Upper lobe of left lung (tissue), 6 donors: ENCODE measurements at regions not wholly inside any gene's neighbourhood (a gene's known extent, or its start where the extent isn't known, plus 50 kb on each side); places are given as distances from the start of the nearest gene placed in this dataset.
"Not testable (repeated sequence)": the region's sequence is repeated elsewhere in the genome, so short reads cannot be mapped to it uniquely, and the experiment has no call there.

Experiments
- ATAC-seq, 2 donors: fragments of 200-7000 bp; cut with Tn5 transposase; one replicate each; pipeline ENCODE4 v1.9.1; 2022; ENCODE audit warnings: mild to moderate bottlenecking in 2 of 2, moderate library complexity in 2 of 2; ENCODE audit not compliant: low FRiP score in 2 of 2
- DNase-seq, 2 donors: peaks; one replicate each; pipeline ENCODE4 v3.0.0-alpha.2; 2019 to 2020
- H3K27ac ChIP-seq, 4 donors: fragments of 200-600 bp; sonication (generic); one replicate each; pipeline ENCODE4 v1.5.1; 2016 to 2019
- H3K27me3 ChIP-seq, 4 donors: fragments of 200-600 bp; sonication (generic); one replicate each; pipeline ENCODE4 v1.5.1; 2017 to 2019
- H3K36me3 ChIP-seq, 4 donors: fragments of 200-600 bp; sonication (generic); one replicate each; pipeline ENCODE4 v1.5.1; 2016 to 2019
- H3K4me1 ChIP-seq, 4 donors: fragments of 200-600 bp; sonication (generic); one replicate each; pipeline ENCODE4 v1.5.1; 2018 to 2019
- H3K4me3 ChIP-seq, 4 donors: fragments of 200-600 bp; sonication (generic); one replicate each; pipeline ENCODE4 v1.5.1; 2017 to 2019; ENCODE audit warnings: mild to moderate bottlenecking in 2 of 4, moderate library complexity in 1 of 4
- H3K9me3 ChIP-seq, 4 donors: fragments of 200-600 bp; sonication (generic); one replicate each; pipeline ENCODE4 v1.5.1; 2018 to 2019
- EP300 ChIP-seq, 4 donors: sonication (generic); formaldehyde crosslinking; IDR thresholded peaks; one replicate each; pipeline ENCODE4 v1.5.1; 2017; ENCODE audit warnings: antibody characterized with exemption in 4 of 4, control low read depth in 2 of 4
- POLR2A ChIP-seq, 4 donors: fragments of 450-650 bp; IDR thresholded peaks; one replicate each; pipeline ENCODE4 v1.5.1; 2016 to 2017; ENCODE audit warnings: antibody characterized with exemption in 4 of 4, mild to moderate bottlenecking in 2 of 4
- POLR2AphosphoS5 ChIP-seq, 2 donors: sonication (generic); formaldehyde crosslinking; IDR thresholded peaks; one replicate each; pipeline ENCODE4 v1.5.1; 2017; ENCODE audit warnings: antibody characterized with exemption in 2 of 2
- WGBS, 2 donors: methylation state at CpG; one replicate each; pipeline ENCODE4 v1.1.5; 2017 to 2018; 5-methylcytosine and 5-hydroxymethylcytosine counted together
- TF ChIP-seq, protein P1 (sequence below), 6 experiments: fragments of 450-650 bp in 4 of 6; fragments of 200-600 bp in 2 of 6; sonication (generic) in 2 of 6; IDR thresholded peaks; one replicate each; pipeline ENCODE4 v1.5.1; 2016 to 2019; ENCODE audit warnings: antibody characterized with exemption in 6 of 6
- donor health status: DM: no; HTN: no; CAD: no; lungs with moderate emphysema.
- donor health status: DM: no; HTN: yes; CAD: no; lungs with severe emphysema.

DNA sequence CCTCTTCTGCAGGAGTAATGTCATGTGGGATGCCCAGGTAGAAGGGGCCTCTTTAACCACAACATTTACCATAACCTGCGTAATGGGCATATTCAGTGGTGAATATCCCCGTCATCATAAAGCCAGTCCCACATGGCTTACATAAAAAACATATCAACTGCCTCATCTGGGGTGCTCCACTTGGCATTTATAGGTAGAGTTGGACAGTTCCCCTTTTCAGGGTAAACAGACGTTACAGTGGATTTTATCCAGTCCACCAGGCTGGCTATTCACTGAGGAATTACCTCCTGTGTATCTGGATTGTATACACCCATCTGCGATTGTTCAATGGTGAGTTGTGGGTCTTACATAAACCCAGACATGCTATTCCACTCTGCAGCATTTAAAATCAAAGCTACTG lies 70.7 kb upstream of the ANKRD17 start:
- H3K4me3 ChIP-seq: no peak overlapping the region
- no peaks in the 10 kb centered on the region for H3K4me1 ChIP-seq
- ATAC-seq: no peak
- no peak overlapping the region for H3K27ac ChIP-seq
- no peaks in the 10 kb centered on the region for H3K27me3 ChIP-seq
- no peak for TF ChIP-seq POLR2A (IDR thresholded peaks at IDR 0.05)
- no peak for TF ChIP-seq EP300 (IDR thresholded peaks at IDR 0.05)
- no peak for TF ChIP-seq POLR2AphosphoS5 (IDR thresholded peaks at IDR 0.05)
- TF ChIP-seq, protein P1, sequence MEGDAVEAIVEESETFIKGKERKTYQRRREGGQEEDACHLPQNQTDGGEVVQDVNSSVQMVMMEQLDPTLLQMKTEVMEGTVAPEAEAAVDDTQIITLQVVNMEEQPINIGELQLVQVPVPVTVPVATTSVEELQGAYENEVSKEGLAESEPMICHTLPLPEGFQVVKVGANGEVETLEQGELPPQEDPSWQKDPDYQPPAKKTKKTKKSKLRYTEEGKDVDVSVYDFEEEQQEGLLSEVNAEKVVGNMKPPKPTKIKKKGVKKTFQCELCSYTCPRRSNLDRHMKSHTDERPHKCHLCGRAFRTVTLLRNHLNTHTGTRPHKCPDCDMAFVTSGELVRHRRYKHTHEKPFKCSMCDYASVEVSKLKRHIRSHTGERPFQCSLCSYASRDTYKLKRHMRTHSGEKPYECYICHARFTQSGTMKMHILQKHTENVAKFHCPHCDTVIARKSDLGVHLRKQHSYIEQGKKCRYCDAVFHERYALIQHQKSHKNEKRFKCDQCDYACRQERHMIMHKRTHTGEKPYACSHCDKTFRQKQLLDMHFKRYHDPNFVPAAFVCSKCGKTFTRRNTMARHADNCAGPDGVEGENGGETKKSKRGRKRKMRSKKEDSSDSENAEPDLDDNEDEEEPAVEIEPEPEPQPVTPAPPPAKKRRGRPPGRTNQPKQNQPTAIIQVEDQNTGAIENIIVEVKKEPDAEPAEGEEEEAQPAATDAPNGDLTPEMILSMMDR (IDR thresholded peaks at IDR 0.05): no peak
- WGBS, 2 donors: 85 to 87% methylated on average over 4 of the region's 4 CpGs
- H3K36me3 ChIP-seq: no peaks in the 10 kb centered on the region
- DNase-seq: no peak
- no peaks in the 10 kb centered on the region for H3K9me3 ChIP-seq

DNA sequence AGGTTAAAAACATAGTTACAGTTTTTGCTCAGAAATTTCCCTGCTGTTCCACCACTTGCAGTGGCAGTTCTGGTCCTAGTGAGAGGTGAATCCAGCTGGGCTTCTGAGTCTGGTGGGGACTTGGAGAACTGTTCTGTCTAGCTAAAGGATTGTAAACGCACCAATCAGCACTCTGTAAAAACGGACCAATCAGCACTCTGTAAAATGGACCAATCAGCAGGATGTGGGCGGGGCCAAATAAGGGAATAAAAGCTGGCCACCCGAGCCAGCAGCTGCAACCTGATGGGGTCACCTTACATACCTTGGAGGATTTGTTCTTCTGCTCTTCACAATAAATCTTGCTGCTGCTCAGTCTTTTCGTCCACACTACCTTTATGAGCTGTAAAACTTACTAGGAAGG lies 67.2 kb upstream of the ANKRD17 start:
- not testable (repeated sequence) for H3K27me3 ChIP-seq, H3K4me3 ChIP-seq, H3K4me1 ChIP-seq, H3K36me3 ChIP-seq, DNase-seq, H3K27ac ChIP-seq, H3K9me3 ChIP-seq, ATAC-seq
- WGBS, 2 donors: 80 to 82% methylated on average over 5 of the region's 5 CpGs

DNA sequence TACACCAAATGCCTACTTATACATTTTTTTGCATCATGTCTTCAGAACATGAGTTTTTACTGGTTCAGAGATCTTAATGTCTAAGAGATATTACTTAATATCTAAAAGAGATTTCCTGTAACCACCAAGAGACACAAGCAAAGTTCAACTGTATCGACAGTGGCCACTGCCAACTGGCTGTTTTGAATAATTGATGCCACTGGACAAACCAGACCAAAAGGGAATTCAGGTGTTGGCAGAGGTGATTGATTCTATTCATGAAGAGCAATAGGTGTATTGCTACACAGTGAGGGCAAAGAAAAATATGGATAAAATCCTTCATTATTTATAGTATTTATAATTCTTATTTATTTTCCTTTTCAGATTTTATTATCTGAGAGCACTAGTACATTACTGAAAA lies 58.5 kb upstream of the ANKRD17 start:
- H3K36me3 ChIP-seq: no peaks in the 10 kb centered on the region
- no peaks in the 10 kb centered on the region for H3K27me3 ChIP-seq
- H3K9me3 ChIP-seq: peaks cover 0 to 5% (median 0%) of the 10 kb centered on the region in 4 donors
- no peak for ATAC-seq
- no peak overlapping the region for H3K27ac ChIP-seq
- no peak for DNase-seq
- H3K4me1 ChIP-seq: no peaks in the 10 kb centered on the region
- TF ChIP-seq, protein P1 (IDR thresholded peaks at IDR 0.05): no peak
- no peak for TF ChIP-seq EP300 (IDR thresholded peaks at IDR 0.05)
- TF ChIP-seq POLR2AphosphoS5 (IDR thresholded peaks at IDR 0.05): no peak
- no peak for TF ChIP-seq POLR2A (IDR thresholded peaks at IDR 0.05)
- WGBS, 2 donors: 86 to 100% methylated on average over 1 of the region's 1 CpG
- no peak overlapping the region for H3K4me3 ChIP-seq

DNA sequence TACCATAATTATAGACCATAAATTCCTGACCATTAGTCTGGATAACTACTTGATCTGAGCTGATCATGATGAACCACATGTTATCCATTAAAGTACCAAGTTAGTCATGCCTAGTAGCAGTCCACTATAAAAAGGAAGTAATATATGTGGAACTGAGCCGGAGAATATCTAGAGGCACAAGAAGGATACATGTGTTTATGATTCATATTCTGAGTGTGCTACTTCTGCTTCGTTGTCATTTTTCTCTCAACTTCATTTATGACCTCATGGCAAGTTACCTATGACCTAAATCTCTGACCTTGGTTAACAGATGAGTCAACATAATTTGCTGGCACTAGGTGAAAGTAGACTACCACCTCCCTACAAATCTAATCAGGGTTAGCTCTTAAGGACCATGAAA lies 56.5 kb upstream of the ANKRD17 start:
- Histone ChIP-seq H3K36me3 (no peaks in the 10 kb centered on the region), H3K4me3 (no peak overlapping the region), H3K9me3 (no peaks in the 10 kb centered on the region), H3K27me3 (no peaks in the 10 kb centered on the region), H3K4me1 (no peaks in the 10 kb centered on the region), H3K27ac (no peak overlapping the region)
- TF ChIP-seq POLR2AphosphoS5 (IDR thresholded peaks at IDR 0.05) (no peak), POLR2A (IDR thresholded peaks at IDR 0.05) (no peak), EP300 (IDR thresholded peaks at IDR 0.05) (no peak)
- TF ChIP-seq, protein P1 (IDR thresholded peaks at IDR 0.05): no peak
- DNase-seq: no peak
- WGBS, 2 donors: 63 to 74% methylated on average over 2 of the region's 2 CpGs
- no peak for ATAC-seq

DNA sequence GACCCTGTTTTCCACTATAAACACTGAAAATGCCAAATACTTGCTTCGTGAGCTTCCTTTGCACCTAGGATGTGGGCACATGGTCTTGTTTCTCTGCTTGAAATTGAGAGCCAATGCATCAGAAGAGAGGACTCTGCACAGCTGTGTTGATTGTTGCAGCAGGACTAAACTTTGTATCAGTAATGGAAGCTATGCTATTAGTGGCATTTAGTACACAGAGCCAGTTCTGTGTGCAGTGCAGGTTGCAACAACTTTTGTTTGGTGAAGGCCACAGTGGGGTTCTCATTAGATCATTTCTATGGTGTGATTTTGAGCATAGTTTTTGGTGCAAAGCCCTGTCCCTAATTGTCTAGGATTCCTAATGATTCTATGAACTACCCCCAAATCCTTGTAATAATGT lies 54.4 kb upstream of the ANKRD17 start:
- Histone ChIP-seq H3K36me3 (no peaks in the 10 kb centered on the region), H3K27me3 (no peaks in the 10 kb centered on the region), H3K9me3 (no peaks in the 10 kb centered on the region), H3K4me1 (no peaks in the 10 kb centered on the region), H3K4me3 (no peak overlapping the region), H3K27ac (no peak overlapping the region)
- 68 to 75% methylated on average over 1 of the region's 1 CpG for WGBS, 2 donors
- no peak for ATAC-seq
- no peak for DNase-seq
- TF ChIP-seq POLR2A (IDR thresholded peaks at IDR 0.05) (no peak), EP300 (IDR thresholded peaks at IDR 0.05) (no peak), POLR2AphosphoS5 (IDR thresholded peaks at IDR 0.05) (no peak)
- TF ChIP-seq, protein P1 (IDR thresholded peaks at IDR 0.05): no peak
